ENCODE measurements at regions not wholly inside any gene's neighbourhood (a gene's known extent, or its start where the extent isn't known, plus 50 kb on each side); places are given as distances from the start of the nearest gene placed in this dataset.

GRCh38 chr13:30024125-30024865, 173.9 kb upstream of the UBL3 start:
- Histone ChIP-seq H3K4me3 (ENCODE audit: low read depth, low read length) (no peak overlapping the region), H3K27ac (ENCODE audit: extremely low read depth, low read depth, low read length) (no peak overlapping the region), H3K9me3 (ENCODE audit: control insufficient read depth, insufficient read depth, low read depth, low read length) (no peaks in the 10 kb centered on the region), H3K36me3 (ENCODE audit: control insufficient read depth in 2 of 2, insufficient read depth in 1 of 2, low read length in 2 of 2) (no peaks in the 10 kb centered on the region), H3K4me1 (ENCODE audit: control insufficient read depth, insufficient read depth, low read length) (no peaks in the 10 kb centered on the region)
- ChIA-PET POLR2A (no interaction called here), CTCF (no interaction called here)
- TF ChIP-seq ZNF529 (tag by site-specific recombination; IDR thresholded peaks at IDR 0.05; ENCODE audit: insufficient replicate concordance) (no peak), ZNF366 (tag by site-specific recombination; conservative IDR thresholded peaks at IDR 0.05) (peak; percentile 91)

GRCh38 chr13:30023196-30023895, 172.9 kb upstream of the UBL3 start:
- H3K36me3 ChIP-seq (ENCODE audit: control insufficient read depth in 2 of 2, insufficient read depth in 1 of 2, low read length in 2 of 2) = no peaks in the 10 kb centered on the region
- no peak overlapping the region for H3K27ac ChIP-seq (ENCODE audit: extremely low read depth, low read depth, low read length)
- TF ChIP-seq PBX3 (CRISPR knock-in tag; IDR thresholded peaks at IDR 0.05) (no peak), GLIS2 (tag by site-specific recombination; IDR thresholded peaks at IDR 0.05) (no peak), ZNF426 (tag by site-specific recombination; IDR thresholded peaks at IDR 0.05) (no peak), HOXA7 (CRISPR knock-in tag; IDR thresholded peaks at IDR 0.05; ENCODE audit: borderline replicate concordance) (no peak), ZNF830 (tag by site-specific recombination; IDR thresholded peaks at IDR 0.05; ENCODE audit: low read depth) (no peak), SCRT1 (tag by site-specific recombination; IDR thresholded peaks at IDR 0.05; ENCODE audit: borderline replicate concordance) (no peak), ZSCAN16 (tag by site-specific recombination; IDR thresholded peaks at IDR 0.05) (no peak), ZNF146 (tag by site-specific recombination; IDR thresholded peaks at IDR 0.05) (no peak), ZNF555 (tag by site-specific recombination; conservative IDR thresholded peaks at IDR 0.05) (no peak), ZNF292 (tag by site-specific recombination; IDR thresholded peaks at IDR 0.05; ENCODE audit: borderline replicate concordance, low read depth) (no peak), ZNF37A (tag by site-specific recombination; IDR thresholded peaks at IDR 0.05) (no peak), ZBTB20 (tag by site-specific recombination; IDR thresholded peaks at IDR 0.05) (no peak)
- POLR2A ChIA-PET = no interaction called here
- no peak overlapping the region for H3K4me3 ChIP-seq (ENCODE audit: low read depth, low read length)
- CTCF ChIA-PET = no interaction called here
- no peaks in the 10 kb centered on the region for H3K4me1 ChIP-seq (ENCODE audit: control insufficient read depth, insufficient read depth, low read length)
- no peaks in the 10 kb centered on the region for H3K9me3 ChIP-seq (ENCODE audit: control insufficient read depth, insufficient read depth, low read depth, low read length)

- Histone ChIP-seq H3K9me3 (ENCODE audit: control insufficient read depth, insufficient read depth, low read depth, low read length) (no peaks in the 10 kb centered on the region), H3K4me3 (ENCODE audit: low read depth, low read length) (no peak overlapping the region), H3K4me1 (ENCODE audit: control insufficient read depth, insufficient read depth, low read length) (no peaks in the 10 kb centered on the region), H3K27ac (ENCODE audit: extremely low read depth, low read depth, low read length) (no peak overlapping the region), H3K36me3 (ENCODE audit: control insufficient read depth in 2 of 2, insufficient read depth in 1 of 2, low read length in 2 of 2) (no peaks in the 10 kb centered on the region)
- ChIA-PET POLR2A (no interaction called here), CTCF (no interaction called here)
- TF ChIP-seq ZNF211 (tag by site-specific recombination; IDR thresholded peaks at IDR 0.05; ENCODE audit: low read depth) (no peak), IKZF3 (tag by site-specific recombination; IDR thresholded peaks at IDR 0.05) (no peak), ZFP37 (tag by site-specific recombination; IDR thresholded peaks at IDR 0.05) (no peak), REST (tag by site-specific recombination; IDR thresholded peaks at IDR 0.05) (no peak), ZNF394 (tag by site-specific recombination; IDR thresholded peaks at IDR 0.05; ENCODE audit: borderline replicate concordance) (no peak), ZNF843 (tag by site-specific recombination; IDR thresholded peaks at IDR 0.05) (no peak), ZXDB (tag by site-specific recombination; IDR thresholded peaks at IDR 0.05) (no peak), PRDM10 (tag by site-specific recombination; IDR thresholded peaks at IDR 0.05) (no peak), MZF1 (tag by site-specific recombination; IDR thresholded peaks at IDR 0.05; ENCODE audit: borderline replicate concordance) (no peak)
Measured at GRCh38 chr13:30022796-30023195, 172.4 kb upstream of the UBL3 start.
